ENCODE measurements at regions not wholly inside any gene's neighbourhood (a gene's known extent, or its start where the extent isn't known, plus 50 kb on each side); places are given as distances from the start of the nearest gene placed in this dataset.
A peak's percentile ranks its signal among the peaks of the same experiment; 100 is the strongest.

- peak; percentile 11 for DNase-seq (ENCODE audit: low read depth)
These were observed 492.9 kb upstream of the TBX3 start for GRCh38 chr12:115176741-115177400.

DNA sequence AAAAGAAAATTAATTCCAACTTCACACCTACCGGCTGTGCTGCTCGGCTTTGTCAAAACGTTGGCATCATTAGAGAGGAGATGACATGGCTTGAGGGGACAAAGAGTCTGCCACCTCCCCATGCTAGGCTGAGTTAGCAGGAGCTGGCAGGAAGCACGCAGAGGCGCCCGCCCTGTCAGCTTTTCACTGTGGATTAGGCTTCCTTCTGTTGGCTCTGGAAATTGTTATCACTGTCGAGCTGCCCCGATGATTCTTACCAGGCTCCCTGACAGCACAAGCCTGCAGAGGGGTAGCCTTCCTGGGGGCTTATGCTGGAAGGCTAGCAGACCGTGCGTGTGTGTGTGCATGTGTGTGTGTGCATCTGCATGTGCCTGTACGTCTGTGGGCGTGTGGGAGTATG, 490.9 kb upstream of the TBX3 start:
- no peak for DNase-seq (ENCODE audit: low read depth)

- DNase-seq (ENCODE audit: low read depth), result peak; percentile 2
These were observed 488.5 kb upstream of the TBX3 start for GRCh38 chr12:115172521-115172920.

GRCh38 chr12:115169981-115170380, 486.0 kb upstream of the TBX3 start:
- no peak for DNase-seq (ENCODE audit: low read depth)

- peak; percentile 2 for DNase-seq (ENCODE audit: low read depth)
These were observed 482.8 kb upstream of the TBX3 start for GRCh38 chr12:115166698-115167315.

DNA sequence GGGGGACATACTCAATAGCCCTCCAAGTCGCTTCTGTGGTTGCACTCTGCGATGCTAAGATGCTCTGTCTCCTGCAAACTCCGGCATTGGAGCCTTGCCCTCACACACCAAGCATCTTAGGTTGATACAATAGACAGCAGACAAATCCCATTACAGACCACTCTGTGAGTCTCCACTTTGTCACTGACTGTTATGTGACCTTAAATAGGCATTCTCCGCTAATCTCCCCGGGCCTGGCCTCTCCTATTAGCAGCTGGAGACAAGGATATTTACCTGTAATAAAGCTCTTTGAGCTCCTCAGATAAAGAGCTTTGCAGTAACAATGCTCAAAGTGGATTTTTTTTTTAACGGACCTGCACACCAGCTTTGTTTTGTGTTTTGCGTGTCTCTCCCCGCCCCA, 479.7 kb upstream of the TBX3 start:
- DNase-seq (ENCODE audit: low read depth), result no peak

DNA sequence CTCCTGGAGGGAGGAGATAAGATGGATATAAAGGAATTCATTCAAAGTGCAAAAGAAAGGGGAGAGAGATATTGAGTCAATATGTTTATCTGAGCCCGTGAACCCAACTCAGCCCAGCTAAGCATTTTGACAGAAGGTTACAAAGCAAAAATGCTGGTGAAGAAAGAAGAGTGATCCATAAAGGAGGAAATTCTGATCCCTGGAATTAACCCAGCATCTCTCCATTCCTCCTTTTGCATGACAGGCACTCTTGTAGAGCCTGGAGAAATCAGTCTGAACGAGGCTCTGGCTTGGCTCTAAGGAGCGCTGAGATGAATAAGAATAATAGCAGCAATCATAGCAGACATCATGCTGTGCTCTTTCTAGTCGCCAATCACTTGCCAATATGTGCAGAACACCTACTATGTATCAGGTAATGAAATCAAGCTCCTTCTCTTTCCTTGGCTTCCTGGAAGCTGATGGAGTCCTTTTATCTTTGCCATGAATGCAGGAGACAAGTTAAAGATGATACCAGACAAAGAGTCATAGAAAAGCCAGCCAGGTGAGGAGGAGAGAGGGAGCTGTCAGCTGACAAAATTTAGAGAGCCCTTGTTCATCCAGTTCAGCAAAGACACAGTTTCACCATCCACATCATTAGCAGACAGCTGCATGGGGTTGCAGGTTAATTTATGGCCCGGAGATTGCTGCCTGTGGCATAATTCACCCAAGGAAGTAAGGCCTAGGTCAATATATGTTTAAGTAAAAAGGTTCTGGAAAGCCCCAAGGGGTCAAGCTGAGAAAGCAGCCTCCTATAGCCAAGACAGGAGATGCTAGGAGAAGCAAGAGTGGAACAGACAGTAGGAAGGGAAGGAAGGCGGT, 476.5 kb upstream of the TBX3 start:
- no peak for DNase-seq (ENCODE audit: low read depth)

DNA sequence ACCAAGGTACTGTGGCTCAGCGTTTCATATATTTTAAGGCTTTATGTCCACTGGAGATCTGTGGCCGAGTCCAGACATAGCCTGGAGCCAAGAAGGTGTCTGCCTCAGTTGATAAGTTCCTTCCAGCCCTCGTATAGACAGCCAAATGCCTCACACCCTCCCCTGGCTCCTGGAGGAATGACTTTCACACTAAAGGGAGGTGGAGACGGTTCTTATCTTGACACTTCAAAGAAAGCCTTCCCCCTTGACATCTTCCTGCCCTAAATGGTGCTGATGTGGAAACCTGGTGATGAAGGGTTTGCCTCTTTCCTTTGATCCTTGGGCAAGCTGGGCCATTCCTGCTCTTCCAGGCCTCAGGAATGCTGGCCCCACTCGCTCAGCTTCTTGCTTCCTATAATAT, 474.8 kb upstream of the TBX3 start:
- DNase-seq (ENCODE audit: low read depth), result no peak

DNA sequence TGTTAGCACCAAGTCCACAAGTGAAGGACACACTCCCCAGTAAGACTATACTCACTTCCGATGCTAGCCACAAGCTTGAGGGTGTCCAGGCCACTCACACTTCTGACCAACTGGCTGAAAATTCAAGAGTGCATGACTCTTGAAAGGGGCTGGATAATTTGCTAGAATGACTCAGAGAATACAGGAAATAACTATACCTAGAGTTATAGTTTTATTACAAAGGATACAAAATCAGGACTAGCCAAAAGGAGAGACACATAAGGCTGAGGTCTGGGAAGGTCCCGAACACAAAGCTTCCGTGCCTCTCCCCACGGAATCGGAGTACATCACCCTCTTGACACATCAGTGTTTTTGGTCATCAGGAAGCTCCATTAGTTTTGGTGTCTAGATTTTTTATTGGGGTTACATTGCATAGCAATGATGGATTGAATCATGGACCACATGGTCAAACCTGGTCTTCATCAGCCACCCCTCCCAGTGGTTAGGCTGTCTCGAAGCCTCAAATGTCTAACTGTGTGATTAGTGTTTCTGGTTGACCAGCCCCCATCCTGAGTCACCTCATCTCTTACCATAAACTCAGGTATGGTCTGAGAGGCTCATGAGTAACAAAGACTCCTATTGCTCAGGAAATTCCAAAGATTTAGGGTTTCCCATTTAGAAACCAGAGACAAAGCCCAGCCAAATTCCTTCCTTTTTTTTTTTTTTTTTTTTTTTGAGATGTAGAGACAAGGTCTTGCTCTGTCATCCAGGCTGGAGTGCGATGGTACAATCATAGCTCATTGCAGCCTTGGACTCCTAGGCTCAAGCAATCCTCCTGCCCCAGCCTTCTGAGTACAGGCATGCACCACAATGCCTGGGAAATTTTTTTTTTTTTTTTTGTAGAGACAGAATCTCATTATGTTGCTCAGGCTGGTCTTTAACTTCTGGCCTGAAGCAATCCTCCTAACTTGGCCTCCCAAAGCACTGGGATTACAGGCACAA, 472.0 kb upstream of the TBX3 start:
- DNase-seq (ENCODE audit: low read depth), result peak; percentile 89

DNA sequence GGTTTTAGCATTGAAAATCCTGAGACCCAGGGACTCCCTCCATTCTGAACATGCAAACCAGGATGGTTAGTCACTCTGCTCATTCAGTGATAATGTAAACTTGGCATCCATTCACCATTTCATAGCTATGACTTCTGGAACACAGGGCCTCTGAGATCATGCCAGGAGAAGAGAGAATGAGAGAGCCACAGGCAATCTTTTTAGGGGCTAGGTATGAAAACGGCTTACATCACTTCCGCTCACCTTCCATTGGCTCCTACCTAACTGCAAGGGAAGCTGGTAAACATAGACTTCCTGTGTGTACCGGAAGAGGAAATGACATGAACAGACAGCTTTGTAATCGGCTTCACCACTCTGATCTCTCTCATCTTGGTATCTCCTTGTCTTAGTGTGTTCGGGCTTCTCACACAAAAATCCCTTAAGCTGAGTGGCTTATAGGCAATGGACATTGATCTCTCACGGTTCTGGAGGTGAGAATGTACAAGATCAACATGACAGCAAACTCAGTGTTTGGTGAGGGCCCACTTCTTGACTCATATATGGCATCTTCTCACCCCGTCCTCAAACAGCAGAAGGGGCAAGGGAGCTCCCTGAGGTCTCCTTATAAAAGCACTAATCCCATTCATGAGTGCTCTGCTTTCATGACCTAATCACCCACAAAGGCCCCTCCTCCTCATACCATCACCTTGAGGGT, 465.9 kb upstream of the TBX3 start:
- peak; percentile 90 for DNase-seq (ENCODE audit: low read depth)

DNA sequence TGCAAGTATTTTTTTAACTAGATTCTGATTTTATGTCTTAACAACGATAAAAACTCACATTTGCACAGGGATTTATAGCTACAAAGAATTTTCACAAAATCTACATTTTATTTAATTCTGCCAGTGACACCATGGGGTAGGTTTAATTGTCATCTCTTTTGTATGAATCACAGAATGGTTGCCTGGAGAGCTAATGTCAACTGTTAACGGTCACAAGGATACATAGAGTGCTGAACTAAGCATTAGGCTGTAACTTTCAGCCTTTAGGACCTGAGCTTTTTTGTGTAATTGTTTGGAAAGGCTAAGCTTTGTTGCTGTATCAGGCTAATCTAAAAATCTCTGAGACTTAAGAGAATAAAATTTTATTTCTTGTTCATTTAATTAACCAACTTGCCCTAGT, 465.3 kb upstream of the TBX3 start:
- DNase-seq (ENCODE audit: low read depth), result no peak

DNA sequence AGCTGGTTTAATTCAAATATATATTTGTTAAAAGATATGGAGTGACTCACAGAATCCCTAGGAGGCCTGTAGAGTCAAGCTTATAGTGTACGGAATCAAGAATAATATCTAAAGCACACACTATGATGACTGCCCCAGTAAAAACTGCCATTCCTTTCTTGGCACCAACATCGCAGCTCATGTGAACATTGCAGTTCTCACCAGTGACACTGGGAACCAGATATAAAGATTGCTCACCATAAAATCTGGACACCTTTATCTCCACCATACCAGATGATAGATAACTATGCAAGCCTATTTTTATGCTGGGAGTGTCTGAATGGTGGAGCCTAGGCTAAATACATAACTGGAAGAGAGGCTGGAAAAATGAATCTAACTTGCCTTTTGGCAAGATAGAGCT, 463.9 kb upstream of the TBX3 start:
- DNase-seq (ENCODE audit: low read depth), result no peak

DNA sequence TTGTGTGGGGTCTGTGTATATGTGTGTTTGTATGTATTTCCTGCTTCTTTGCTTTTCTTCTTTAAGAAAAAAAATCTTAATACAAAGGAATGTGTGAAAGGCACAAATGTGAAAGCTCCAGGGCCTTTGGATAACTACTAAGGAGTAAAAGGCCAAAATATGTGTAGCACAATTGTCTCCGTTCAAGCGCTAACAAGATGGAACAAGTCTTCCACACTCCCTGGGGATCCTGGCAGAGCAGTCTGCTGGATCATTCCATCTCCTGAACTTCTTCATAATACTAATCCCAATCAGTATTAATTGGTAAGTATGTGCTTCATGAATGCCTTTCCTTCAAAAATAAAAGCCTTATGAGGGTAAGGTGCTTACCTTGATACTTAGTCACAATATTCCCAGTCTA, 462.5 kb upstream of the TBX3 start:
- DNase-seq (ENCODE audit: low read depth), result no peak

- DNase-seq (ENCODE audit: low read depth), result no peak
These were observed 460.4 kb upstream of the TBX3 start for GRCh38 chr12:115144425-115144824.

GRCh38 chr12:115140981-115141655, 457.1 kb upstream of the TBX3 start:
- DNase-seq (ENCODE audit: low read depth), result no peak

DNA sequence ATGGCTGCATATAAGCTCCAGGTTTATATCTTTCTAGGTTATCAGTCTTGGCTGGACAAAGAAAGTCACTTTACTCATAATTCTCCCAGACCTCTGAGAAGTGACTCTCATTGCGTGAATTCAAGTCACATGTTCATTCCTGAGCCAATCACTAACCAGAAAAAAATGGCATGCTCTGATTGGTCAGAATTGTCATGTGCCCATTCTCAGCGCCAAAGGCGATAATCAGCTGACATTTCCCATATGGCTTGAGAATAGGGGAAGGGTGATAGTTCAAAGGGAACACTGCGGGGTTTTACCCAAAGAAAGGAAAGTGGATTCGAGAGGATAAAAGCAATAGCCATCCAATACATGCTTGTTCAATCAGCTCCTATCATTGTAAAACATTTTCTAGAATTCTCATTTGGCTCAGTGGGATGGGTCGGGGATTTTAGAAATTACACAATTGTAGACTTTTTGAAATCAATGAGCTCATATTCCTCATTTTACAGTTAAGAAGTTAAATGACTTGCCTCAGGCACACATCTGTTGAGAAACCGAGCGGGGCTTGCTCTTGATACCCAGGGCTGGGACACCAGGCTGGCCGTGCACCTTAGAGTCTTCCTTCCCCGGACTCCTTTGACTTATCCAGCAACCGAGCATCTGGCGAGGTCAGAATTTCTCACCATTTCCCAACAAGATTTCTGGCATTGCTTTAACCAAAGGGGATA, 454.0 kb upstream of the TBX3 start:
- no peak for DNase-seq (ENCODE audit: low read depth)

DNA sequence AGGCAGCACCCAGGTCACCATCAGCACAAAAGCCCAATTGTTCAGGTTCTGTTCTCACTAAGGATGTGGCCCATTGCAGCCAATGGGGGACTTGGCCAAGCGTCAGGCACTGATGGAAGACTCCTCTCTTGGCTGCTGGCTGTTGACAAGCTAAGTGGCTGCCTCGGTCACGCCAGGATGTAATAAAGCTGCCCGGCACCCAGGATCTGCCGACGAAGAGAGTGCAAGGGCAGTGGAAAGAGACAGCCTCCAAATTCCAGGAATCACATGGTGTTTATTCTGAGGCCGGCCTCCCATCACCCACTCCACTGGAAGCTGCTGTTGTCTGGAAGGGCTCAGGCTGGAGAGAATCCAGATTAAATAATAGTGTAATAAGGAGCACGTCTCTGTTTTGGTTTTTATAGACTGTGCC, 451.8 kb upstream of the TBX3 start:
- peak; percentile 38 for DNase-seq (ENCODE audit: low read depth)

DNA sequence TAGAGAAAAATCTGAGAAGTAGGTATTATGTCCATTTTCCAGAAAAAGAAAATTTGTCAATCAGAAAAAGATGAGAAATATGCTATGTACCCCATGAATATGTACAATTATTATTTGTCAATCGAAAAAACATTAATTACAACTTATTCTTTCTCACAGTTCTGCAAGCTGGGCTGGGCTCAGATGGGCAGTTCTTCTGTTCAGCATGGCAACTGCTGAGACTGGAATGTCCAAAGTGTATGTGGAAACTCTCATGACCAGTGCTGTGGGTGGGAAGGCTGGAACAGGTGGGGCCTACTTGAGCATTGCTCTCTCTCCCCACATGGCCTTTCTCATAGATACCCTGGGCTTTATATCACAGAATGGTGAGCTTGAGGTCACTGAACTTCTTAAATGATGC, 450.3 kb upstream of the TBX3 start:
- no peak for DNase-seq (ENCODE audit: low read depth)

DNA sequence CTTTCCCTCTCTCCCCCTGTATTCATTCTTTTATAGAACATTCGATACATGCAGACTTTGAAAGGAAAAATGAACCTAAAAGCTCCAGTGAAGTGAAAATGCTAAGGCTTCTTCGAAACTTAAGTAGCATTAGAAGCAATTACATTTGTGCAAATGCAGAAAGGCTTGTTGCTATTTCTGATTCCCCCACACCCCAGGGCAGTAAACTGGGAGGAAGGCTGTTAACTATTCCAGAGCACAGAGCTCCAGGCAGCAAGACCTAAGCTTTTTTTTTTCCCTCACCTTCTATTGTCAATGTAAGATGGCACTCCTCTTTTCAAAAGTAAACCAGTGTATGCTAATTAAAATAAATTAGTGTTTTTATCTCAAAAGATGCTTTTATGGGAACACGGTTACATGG, 448.9 kb upstream of the TBX3 start:
- no peak for DNase-seq (ENCODE audit: low read depth)

DNA sequence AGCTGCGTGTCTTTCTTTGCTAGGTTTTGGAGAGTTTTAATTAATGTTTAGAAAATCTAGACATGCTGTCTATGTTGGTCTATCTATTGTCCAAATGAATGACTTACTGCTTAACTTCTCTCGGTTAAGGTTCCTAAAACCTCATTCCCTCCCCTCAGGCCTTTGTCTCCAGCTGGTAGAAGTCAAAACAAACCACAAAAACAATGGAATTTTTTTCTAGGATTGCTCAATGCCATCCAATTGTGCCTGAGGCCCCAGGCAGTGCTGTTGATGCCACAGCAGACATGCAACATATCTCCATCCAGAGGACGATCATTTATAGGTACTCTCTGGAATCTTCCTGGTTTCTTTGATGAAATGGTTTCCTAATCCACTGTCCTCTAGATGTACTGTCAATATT, 448.2 kb upstream of the TBX3 start:
- DNase-seq (ENCODE audit: low read depth), result no peak

Data from iris pigment epithelial cell (primary cell).